Tibial artery (tissue), 4 donors: ENCODE measurements at regions not wholly inside any gene's neighbourhood (a gene's known extent, or its start where the extent isn't known, plus 50 kb on each side); places are given as distances from the start of the nearest gene placed in this dataset.

Source experiments
- DNase-seq, 2 donors: peaks; one replicate each; pipeline ENCODE4 v3.0.0-alpha.2; 2019
- H3K27ac ChIP-seq, 2 donors: fragments of 200-600 bp; sonication (generic) in 1 of 2; 1 replicate in 1 of 2; 2 replicates in 1 of 2; pipeline ENCODE4 v1.5.1; 2018 to 2019; ENCODE audit warnings: mild to moderate bottlenecking in 1 of 2
- H3K27me3 ChIP-seq, 2 donors: fragments of 200-600 bp; sonication (generic) in 1 of 2; one replicate each; pipeline versions ENCODE4 v1.5.1 to v1.6.0; 2016 to 2019
- H3K36me3 ChIP-seq, 3 donors: fragments of 200-600 bp; sonication (generic) in 2 of 3; one replicate each; pipeline ENCODE4 v1.5.1; 2016 to 2019; ENCODE audit warnings: mild to moderate bottlenecking in 2 of 3
- H3K4me1 ChIP-seq, 4 donors: fragments of 200-600 bp; sonication (generic) in 2 of 4; 1 replicate in 3 of 4; 2 replicates in 1 of 4; pipeline ENCODE4 v1.5.1; 2016 to 2019
- H3K4me3 ChIP-seq, 2 donors: fragments of 200-600 bp; sonication (generic) in 1 of 2; 1 replicate in 1 of 2; 2 replicates in 1 of 2; pipeline ENCODE4 v1.5.1; 2018 to 2019; ENCODE audit warnings: mild to moderate bottlenecking in 2 of 2
- H3K9me3 ChIP-seq, 3 donors: fragments of 200-600 bp; sonication (generic) in 1 of 3; one replicate each; pipeline ENCODE4 v1.5.1; 2016 to 2019
- CTCF ChIP-seq, 2 experiments: fragments of 200-600 bp in 1 of 2; fragments of 450-650 bp in 1 of 2; IDR thresholded peaks; one replicate each; pipeline ENCODE4 v1.5.1; 2017 to 2019; ENCODE audit warnings: antibody characterized with exemption in 2 of 2, mild to moderate bottlenecking in 1 of 2, moderate library complexity in 1 of 2
- intact Hi-C: fragments of 100-400 bp; cut with DNase I; formaldehyde crosslinking; loops from one replicate; pipeline ENCODE4 v1.15.0; 2023; ENCODE audit warnings: low total_unique reads

GRCh38 chr18:5653802-5654201 lies 110.0 kb upstream of the EPB41L3 start:
- no peaks in the 10 kb centered on the region for H3K9me3 ChIP-seq
- H3K36me3 ChIP-seq = no peaks in the 10 kb centered on the region
- no peaks in the 10 kb centered on the region for H3K27me3 ChIP-seq
- H3K27ac ChIP-seq = no peak overlapping the region
- no peak for DNase-seq
- no peak overlapping the region for H3K4me3 ChIP-seq
- no peaks in the 10 kb centered on the region for H3K4me1 ChIP-seq
- no peak for TF ChIP-seq CTCF (IDR thresholded peaks at IDR 0.05)
- intact Hi-C loops = no loop called here

GRCh38 chr18:5651736-5652135 lies 107.9 kb upstream of the EPB41L3 start:
- TF ChIP-seq CTCF (IDR thresholded peaks at IDR 0.05) = no peak
- H3K4me3 ChIP-seq = no peak overlapping the region
- intact Hi-C loops = no loop called here
- no peak overlapping the region for H3K27ac ChIP-seq
- H3K4me1 ChIP-seq = no peaks in the 10 kb centered on the region
- no peaks in the 10 kb centered on the region for H3K9me3 ChIP-seq
- DNase-seq = no peak
- no peaks in the 10 kb centered on the region for H3K27me3 ChIP-seq
- no peaks in the 10 kb centered on the region for H3K36me3 ChIP-seq

- H3K27ac ChIP-seq = no peak overlapping the region
- no peak for TF ChIP-seq CTCF (IDR thresholded peaks at IDR 0.05)
- no peaks in the 10 kb centered on the region for H3K9me3 ChIP-seq
- no peaks in the 10 kb centered on the region for H3K4me1 ChIP-seq
- intact Hi-C loops = no loop called here
- H3K27me3 ChIP-seq = no peaks in the 10 kb centered on the region
- H3K4me3 ChIP-seq = no peak overlapping the region
- no peaks in the 10 kb centered on the region for H3K36me3 ChIP-seq
- DNase-seq = no peak
Observed at GRCh38 chr18:5649439-5649838, 105.6 kb upstream of the EPB41L3 start.

- DNase-seq = no peak
- Histone ChIP-seq H3K27me3 (no peaks in the 10 kb centered on the region), H3K4me3 (no peak overlapping the region), H3K9me3 (no peaks in the 10 kb centered on the region), H3K36me3 (no peaks in the 10 kb centered on the region), H3K27ac (no peak overlapping the region), H3K4me1 (no peaks in the 10 kb centered on the region)
- intact Hi-C loops = no loop called here
- TF ChIP-seq CTCF (IDR thresholded peaks at IDR 0.05) = no peak
Observed at GRCh38 chr18:5646739-5647138, 102.9 kb upstream of the EPB41L3 start.

- H3K27ac ChIP-seq = no peak overlapping the region
- no peaks in the 10 kb centered on the region for H3K36me3 ChIP-seq
- H3K9me3 ChIP-seq = no peaks in the 10 kb centered on the region
- no peak for TF ChIP-seq CTCF (IDR thresholded peaks at IDR 0.05)
- intact Hi-C loops = no loop called here
- DNase-seq = no peak
- no peaks in the 10 kb centered on the region for H3K4me1 ChIP-seq
- no peaks in the 10 kb centered on the region for H3K27me3 ChIP-seq
- no peak overlapping the region for H3K4me3 ChIP-seq
Observed at GRCh38 chr18:5643288-5643687, 99.5 kb upstream of the EPB41L3 start.

GRCh38 chr18:5640939-5641338 lies 97.1 kb upstream of the EPB41L3 start:
- Histone ChIP-seq H3K27me3 (no peaks in the 10 kb centered on the region), H3K27ac (no peak overlapping the region), H3K4me1 (no peaks in the 10 kb centered on the region), H3K36me3 (no peaks in the 10 kb centered on the region), H3K4me3 (no peak overlapping the region), H3K9me3 (no peaks in the 10 kb centered on the region)
- intact Hi-C loops = no loop called here
- no peak for DNase-seq
- no peak for TF ChIP-seq CTCF (IDR thresholded peaks at IDR 0.05)
